Body of pancreas (tissue), 4 donors: ENCODE measurements at regions not wholly inside any gene's neighbourhood (a gene's known extent, or its start where the extent isn't known, plus 50 kb on each side); places are given as distances from the start of the nearest gene placed in this dataset.

Source experiments
- CTCF ChIP-seq, 7 experiments: fragments of 450-650 bp in 4 of 7; fragments of 200-600 bp in 3 of 7; sonication (generic) in 3 of 7; IDR thresholded peaks; one replicate each; pipeline ENCODE4 v1.5.1; 2016 to 2019; ENCODE audit warnings: antibody characterized with exemption in 7 of 7
- POLR2A ChIP-seq, 3 donors: fragments of 450-650 bp; IDR thresholded peaks; one replicate each; pipeline ENCODE4 v1.6.1; 2016; ENCODE audit warnings: antibody characterized with exemption in 3 of 3, mild to moderate bottlenecking in 2 of 3

- TF ChIP-seq POLR2A (IDR thresholded peaks at IDR 0.05) (no peak), CTCF (IDR thresholded peaks at IDR 0.05) (no peak)
These were observed 102.8 kb downstream of the NAF1 start for GRCh38 chr4:163063891-163064290.
